SJCRH30 (cell line): ENCODE measurements at regions not wholly inside any gene's neighbourhood (a gene's known extent, or its start where the extent isn't known, plus 50 kb on each side); places are given as distances from the start of the nearest gene placed in this dataset.

Experiments
- DNase-seq, 2 experiments: peaks; one replicate each; pipeline ENCODE4 v3.0.0-alpha.2; 2015 to 2020
- H3K27ac ChIP-seq: fragments of 250-450 bp; sonication (Bioruptor Pico); 2 replicates; pipeline ENCODE4 v1.5.1; 2020; ENCODE audit warnings: mild to moderate bottlenecking, moderate library complexity
- H3K27me3 ChIP-seq: fragments of 250-450 bp; sonication (Bioruptor Pico); 2 replicates; pipeline ENCODE4 v1.5.1; 2020; ENCODE audit warnings: mild to moderate bottlenecking, moderate library complexity
- H3K36me3 ChIP-seq: fragments of 250-450 bp; sonication (Bioruptor Pico); 2 replicates; pipeline ENCODE4 v1.5.1; 2020; ENCODE audit warnings: mild to moderate bottlenecking, moderate library complexity
- H3K4me1 ChIP-seq: fragments of 250-450 bp; sonication (Bioruptor Pico); 2 replicates; pipeline ENCODE4 v1.5.1; 2020; ENCODE audit warnings: mild to moderate bottlenecking, moderate library complexity
- H3K4me3 ChIP-seq: fragments of 250-450 bp; sonication (Bioruptor Pico); 2 replicates; pipeline ENCODE4 v1.5.1; 2020; ENCODE audit warnings: mild to moderate bottlenecking, moderate library complexity
- H3K9me3 ChIP-seq: fragments of 250-450 bp; sonication (Bioruptor Pico); replicated peaks from 2 replicates; pipeline ENCODE4 v1.5.1; 2020; ENCODE audit warnings: mild to moderate bottlenecking, moderate library complexity

DNA sequence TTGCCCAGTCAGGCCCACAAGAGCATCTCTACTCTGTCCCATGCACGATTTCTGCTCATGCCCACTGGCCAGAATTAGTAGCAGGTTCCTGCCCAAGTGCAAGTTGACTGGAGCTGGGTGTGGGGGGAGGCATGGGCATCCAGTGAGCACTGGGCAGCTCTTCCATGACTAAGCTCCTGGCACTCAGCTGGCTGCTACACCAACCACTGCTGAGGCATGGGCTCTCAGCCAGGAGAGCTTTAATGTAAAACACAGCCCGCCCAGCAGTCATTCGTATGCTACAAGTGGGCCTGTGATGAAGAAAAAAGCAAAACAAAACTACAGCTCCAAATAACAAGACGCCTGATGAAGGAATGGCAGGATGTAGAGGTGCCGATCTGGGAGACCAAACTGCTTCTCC, 335.4 kb upstream of the PFKP start:
- Histone ChIP-seq H3K9me3 (no peaks in the 10 kb centered on the region), H3K4me1 (no peaks in the 10 kb centered on the region), H3K27me3 (no peaks in the 10 kb centered on the region), H3K36me3 (no peaks in the 10 kb centered on the region), H3K27ac (no peak overlapping the region), H3K4me3 (no peak overlapping the region)
- no peak for DNase-seq

DNA sequence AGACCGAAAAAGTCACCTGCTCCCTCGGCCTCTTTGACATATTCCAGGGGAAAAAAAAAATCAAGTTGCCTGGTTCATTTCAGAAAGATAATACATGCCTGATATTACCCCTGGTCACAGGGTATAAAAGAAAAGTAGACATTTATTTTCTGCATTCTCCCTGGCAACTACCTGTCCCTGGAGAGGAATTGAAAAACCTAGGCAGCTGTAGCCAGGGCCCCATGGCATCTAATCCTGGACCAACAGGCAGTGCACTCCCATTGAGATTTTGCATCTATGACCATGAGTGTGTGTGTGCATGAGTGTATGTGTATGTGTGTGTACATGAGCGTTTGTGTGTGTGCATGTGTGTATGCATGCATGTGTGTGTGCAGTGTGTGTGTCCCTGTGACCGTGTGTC, 338.2 kb upstream of the PFKP start:
- H3K4me1 ChIP-seq, result no peaks in the 10 kb centered on the region
- H3K27ac ChIP-seq, result no peak overlapping the region
- no peak for DNase-seq
- H3K27me3 ChIP-seq, result no peaks in the 10 kb centered on the region
- no peaks in the 10 kb centered on the region for H3K36me3 ChIP-seq
- H3K4me3 ChIP-seq, result no peak overlapping the region
- H3K9me3 ChIP-seq, result no peaks in the 10 kb centered on the region

DNA sequence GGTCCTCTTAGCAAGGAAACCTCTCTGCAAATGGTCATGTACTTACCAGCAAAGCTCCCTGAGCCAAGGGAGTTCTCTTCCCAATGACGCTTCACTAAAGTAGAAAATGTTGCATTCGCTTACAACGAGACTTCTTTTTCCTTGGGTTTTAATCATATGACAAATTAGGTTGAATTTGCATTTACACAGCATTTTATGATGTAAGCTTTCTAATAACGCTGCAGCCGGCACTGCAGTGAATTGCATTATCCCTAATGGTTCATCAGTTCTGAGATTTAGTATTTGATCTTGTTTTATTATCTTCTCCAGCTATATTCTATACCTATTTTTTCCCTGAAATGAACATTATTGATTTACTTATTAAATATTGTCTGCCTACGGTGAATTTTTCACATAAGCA, 339.3 kb upstream of the PFKP start:
- Histone ChIP-seq H3K4me1 (0 out of 2 replicates have a peak, but pooled peaks cover 3% of the 10 kb centered on the region), H3K9me3 (no peaks in the 10 kb centered on the region), H3K27ac (no peak overlapping the region), H3K36me3 (no peaks in the 10 kb centered on the region), H3K4me3 (no peak overlapping the region), H3K27me3 (no peaks in the 10 kb centered on the region)
- no peak for DNase-seq

DNA sequence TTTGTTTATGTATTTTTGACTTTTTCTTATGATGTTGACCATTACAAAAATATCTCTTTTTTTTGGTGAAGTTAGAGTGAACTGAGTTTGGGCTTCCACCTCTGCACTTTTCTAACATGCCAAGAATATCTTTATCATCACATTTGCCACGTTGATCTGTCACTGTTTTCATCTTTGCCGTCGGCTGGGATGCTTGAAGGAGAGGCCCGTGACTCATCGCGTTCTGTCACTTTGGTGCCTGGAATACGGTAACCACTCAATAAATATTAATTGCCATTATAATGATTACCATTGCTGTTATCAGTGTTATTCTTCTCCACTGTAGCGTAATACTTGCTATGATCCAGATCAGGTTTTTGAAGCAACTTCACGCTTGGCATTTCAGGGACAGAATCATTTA, 350.8 kb upstream of the PFKP start:
- Histone ChIP-seq H3K27ac (no peak overlapping the region), H3K4me1 (no peaks in the 10 kb centered on the region), H3K27me3 (no peaks in the 10 kb centered on the region), H3K4me3 (no peak overlapping the region), H3K9me3 (no peaks in the 10 kb centered on the region), H3K36me3 (no peaks in the 10 kb centered on the region)
- no peak for DNase-seq

DNA sequence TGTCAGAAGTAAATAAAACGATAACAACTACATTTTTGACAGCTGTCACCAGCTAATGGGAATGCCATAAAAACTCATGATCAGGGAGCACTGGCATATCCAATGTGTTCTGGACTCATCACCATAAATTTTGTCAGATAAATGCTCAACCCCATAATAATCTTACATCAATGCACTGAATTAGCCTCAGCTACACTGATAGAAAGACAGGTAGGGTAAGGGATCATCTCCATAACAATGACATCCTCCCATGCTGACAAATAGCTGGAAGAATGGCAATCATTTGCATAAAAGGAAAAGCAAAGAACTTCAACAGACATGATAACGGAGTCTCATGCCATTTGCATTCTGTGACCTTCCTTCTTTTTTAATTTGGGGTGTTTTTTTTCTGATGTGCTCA, 352.8 kb upstream of the PFKP start:
- Histone ChIP-seq H3K9me3 (no peaks in the 10 kb centered on the region), H3K4me3 (no peak overlapping the region), H3K36me3 (no peaks in the 10 kb centered on the region), H3K27ac (no peak overlapping the region), H3K27me3 (no peaks in the 10 kb centered on the region), H3K4me1 (no peaks in the 10 kb centered on the region)
- DNase-seq, result no peak

DNA sequence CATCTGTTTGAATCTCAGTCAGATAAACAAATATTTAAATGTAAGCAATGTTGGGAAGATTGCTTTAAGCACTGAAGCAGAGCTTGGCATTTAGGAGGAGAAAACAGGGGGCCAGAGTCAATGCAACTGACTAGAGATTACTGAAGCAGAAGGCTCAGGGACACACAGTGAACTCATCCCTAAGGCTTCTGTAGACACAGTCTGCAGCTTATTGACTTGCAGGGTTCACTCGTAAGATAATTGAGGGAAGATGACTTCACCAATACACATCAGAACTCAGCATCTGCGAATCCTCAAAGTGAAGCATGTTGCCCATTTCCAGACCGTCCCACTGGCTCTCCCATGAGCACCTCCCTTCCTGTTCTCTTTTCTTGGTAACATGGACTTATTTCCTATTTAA, 363.4 kb upstream of the PFKP start:
- DNase-seq, result no peak
- Histone ChIP-seq H3K9me3 (no peaks in the 10 kb centered on the region), H3K27ac (no peak overlapping the region), H3K4me1 (peaks cover 3% of the 10 kb centered on the region; the same call in 1 of the 2 replicates), H3K4me3 (no peak overlapping the region), H3K36me3 (no peaks in the 10 kb centered on the region), H3K27me3 (no peaks in the 10 kb centered on the region)

DNA sequence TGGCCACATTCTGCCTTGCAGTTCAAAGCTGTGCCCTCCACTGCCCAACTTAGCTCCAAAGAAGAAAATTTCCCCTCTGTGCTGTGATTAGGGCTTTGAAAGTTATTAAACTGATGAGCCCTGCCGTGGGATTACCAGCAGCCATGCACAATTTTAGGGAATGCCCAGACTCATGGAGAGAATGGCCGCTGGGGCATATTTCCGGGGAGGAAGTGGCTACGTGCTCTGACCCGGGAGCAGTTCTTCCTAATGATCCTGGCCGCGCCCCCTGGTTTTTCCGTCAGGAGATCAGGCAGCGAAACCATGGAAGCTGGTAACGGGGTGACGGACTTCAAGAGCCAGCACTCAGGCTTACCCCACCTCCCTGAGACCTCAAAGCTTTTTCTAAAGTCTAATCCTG, 365.5 kb upstream of the PFKP start:
- H3K4me1 ChIP-seq, result peaks cover 3% of the 10 kb centered on the region; the same call in 1 of the 2 replicates
- no peaks in the 10 kb centered on the region for H3K36me3 ChIP-seq
- H3K27me3 ChIP-seq, result no peaks in the 10 kb centered on the region

DNA sequence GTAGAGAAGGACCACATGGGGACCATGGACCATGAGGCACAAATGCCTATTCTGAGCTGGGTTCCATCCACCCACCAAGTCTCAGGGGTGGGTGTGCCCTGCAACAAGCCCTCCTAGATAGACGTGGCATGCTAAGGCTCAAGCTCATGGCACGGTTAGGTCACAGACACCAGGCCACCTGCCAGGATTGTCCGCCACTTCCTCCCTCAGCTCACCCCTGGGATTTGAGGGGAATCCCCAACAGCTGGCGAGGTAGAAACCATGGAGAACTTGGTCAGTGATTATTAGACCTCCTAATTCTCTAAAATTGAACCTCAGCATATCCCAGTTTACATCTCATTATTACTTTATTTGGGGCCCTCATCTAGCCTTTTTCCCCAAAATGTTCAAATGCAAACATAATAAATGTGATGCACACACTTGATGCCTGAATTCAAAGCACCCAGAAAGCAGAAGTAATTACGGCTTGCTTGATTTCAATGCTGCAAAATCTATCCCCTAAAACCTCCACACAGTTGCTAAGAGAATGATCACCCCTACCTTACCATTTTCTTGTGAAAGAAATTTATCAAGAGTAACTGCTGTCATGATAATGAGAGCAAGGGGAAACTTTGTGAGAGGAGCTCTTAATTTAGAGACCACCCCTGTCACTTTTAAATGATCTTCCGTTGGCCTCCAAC, 366.6 kb upstream of the PFKP start:
- Histone ChIP-seq H3K36me3 (no peaks in the 10 kb centered on the region), H3K4me1 (peaks cover 3% of the 10 kb centered on the region; the same call in 1 of the 2 replicates), H3K27ac (no peak overlapping the region), H3K27me3 (no peaks in the 10 kb centered on the region), H3K9me3 (no peaks in the 10 kb centered on the region), H3K4me3 (no peak overlapping the region)
- peak; percentile 28 to 49 for DNase-seq

More for the DNA sequence above, 365.5 kb upstream of the PFKP start:
- Histone ChIP-seq H3K9me3 (no peaks in the 10 kb centered on the region), H3K4me3 (no peak overlapping the region), H3K27ac (no peak overlapping the region)
- no peak for DNase-seq

DNA sequence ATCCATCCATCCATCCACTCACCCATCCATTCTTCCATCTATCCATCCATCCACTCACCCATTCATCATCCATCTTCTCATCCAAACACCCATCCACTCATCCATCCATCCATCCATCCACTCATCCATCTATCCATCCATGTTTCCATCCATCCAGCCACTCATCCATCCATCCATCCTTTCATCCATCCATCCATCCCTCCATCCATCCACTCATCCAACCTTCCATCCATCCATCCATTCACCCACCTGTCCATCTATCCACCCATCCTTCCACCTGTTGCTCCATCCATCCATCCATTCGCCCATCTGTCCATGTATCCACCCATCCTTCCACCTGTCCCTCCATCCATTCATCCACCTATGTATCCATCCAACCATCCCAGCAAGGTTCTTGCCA, 378.4 kb upstream of the PFKP start:
- DNase-seq, result no peak
- no peak overlapping the region for H3K4me3 ChIP-seq
- H3K9me3 ChIP-seq, result no peaks in the 10 kb centered on the region
- no peaks in the 10 kb centered on the region for H3K4me1 ChIP-seq
- H3K27me3 ChIP-seq, result no peaks in the 10 kb centered on the region
- H3K36me3 ChIP-seq, result no peaks in the 10 kb centered on the region
- H3K27ac ChIP-seq, result no peak overlapping the region

DNA sequence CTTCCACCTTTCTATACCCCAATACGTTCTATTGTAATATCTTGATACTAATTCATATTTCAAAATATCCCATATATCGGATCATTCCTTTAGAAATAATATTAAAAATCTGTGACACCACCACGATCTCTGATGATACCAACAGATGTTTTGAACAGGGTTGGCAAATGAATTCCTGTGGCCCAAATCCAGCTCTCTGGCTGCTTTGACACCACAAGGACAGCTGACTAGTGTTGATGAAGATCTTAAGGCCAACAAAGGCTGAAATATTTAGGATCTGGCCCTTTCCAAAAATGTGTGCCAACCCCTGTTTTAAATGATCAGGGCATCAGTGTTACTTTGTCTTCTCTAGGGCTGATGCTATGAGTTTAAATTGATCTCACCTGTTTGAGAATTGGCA, 380.7 kb upstream of the PFKP start:
- H3K27me3 ChIP-seq, result no peaks in the 10 kb centered on the region
- no peaks in the 10 kb centered on the region for H3K4me1 ChIP-seq
- H3K9me3 ChIP-seq, result no peaks in the 10 kb centered on the region
- DNase-seq, result peak in 1 of 2 experiments; percentile 13
- H3K27ac ChIP-seq, result no peak overlapping the region
- no peak overlapping the region for H3K4me3 ChIP-seq
- no peaks in the 10 kb centered on the region for H3K36me3 ChIP-seq

DNA sequence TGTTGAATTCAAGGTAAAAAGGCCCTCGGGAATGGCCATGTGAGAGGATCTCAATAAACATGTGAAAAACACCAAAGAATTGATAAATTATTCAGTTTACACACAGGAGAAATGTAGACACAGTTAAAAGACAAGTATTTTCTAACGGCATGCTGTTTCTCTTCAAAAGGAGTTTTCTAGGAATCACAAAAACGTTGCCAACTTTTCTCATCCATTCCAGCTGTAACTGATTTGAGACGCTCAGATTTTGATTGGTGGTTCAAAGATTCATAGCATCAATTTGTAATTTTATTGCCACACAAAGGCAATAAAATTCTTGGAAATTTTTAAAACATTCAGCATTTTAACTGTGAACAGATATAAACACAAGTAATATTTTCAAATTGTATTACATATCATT, 384.9 kb upstream of the PFKP start:
- H3K4me1 ChIP-seq, result no peaks in the 10 kb centered on the region
- no peak overlapping the region for H3K27ac ChIP-seq
- no peaks in the 10 kb centered on the region for H3K9me3 ChIP-seq
- no peak overlapping the region for H3K4me3 ChIP-seq
- H3K36me3 ChIP-seq, result no peaks in the 10 kb centered on the region
- H3K27me3 ChIP-seq, result no peaks in the 10 kb centered on the region
- no peak for DNase-seq

DNA sequence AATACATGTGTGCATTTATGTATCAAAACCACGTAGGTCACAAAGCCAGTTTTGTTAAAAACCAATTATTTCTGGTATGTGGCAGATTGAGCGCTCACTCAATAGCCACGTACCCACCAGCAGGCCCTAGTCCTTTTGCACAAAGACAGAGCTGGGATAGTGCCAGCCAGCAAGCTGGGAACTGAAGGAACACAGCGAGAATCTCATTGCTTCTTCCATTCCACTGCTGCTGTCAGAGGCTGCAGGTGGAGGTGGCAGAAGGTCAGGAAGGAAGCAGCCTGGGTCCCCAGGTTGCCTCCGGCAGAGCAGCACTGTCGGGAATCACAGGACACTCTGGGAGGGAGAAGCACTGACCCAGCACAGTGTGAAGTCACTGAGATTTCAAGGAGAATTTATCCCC, 385.5 kb upstream of the PFKP start:
- Histone ChIP-seq H3K9me3 (no peaks in the 10 kb centered on the region), H3K4me3 (no peak overlapping the region), H3K27ac (no peak overlapping the region), H3K4me1 (no peaks in the 10 kb centered on the region), H3K27me3 (no peaks in the 10 kb centered on the region), H3K36me3 (no peaks in the 10 kb centered on the region)
- DNase-seq, result no peak

DNA sequence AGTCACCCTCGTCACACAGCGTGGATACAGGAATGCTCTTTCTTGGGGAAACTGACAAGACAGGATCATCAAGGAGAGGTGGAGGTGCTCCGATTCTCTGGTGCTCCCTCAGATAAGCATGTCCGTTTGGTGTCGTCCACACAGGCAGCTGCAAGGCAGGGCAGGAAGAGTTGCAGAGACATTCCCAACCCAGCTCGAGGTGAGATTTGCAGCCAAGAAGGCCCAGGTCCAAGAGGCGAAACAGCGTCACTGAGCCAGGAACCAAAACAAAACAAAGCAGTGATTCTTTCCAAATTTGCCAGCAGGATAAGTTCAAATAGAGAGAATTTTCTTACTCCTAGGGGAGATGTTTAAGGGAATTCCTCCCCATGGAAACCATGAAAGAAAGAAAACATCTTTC, 386.5 kb upstream of the PFKP start:
- H3K4me1 ChIP-seq, result no peaks in the 10 kb centered on the region
- H3K4me3 ChIP-seq, result no peak overlapping the region
- H3K27me3 ChIP-seq, result no peaks in the 10 kb centered on the region
- no peaks in the 10 kb centered on the region for H3K36me3 ChIP-seq
- no peak overlapping the region for H3K27ac ChIP-seq
- DNase-seq, result no peak
- H3K9me3 ChIP-seq, result no peaks in the 10 kb centered on the region

DNA sequence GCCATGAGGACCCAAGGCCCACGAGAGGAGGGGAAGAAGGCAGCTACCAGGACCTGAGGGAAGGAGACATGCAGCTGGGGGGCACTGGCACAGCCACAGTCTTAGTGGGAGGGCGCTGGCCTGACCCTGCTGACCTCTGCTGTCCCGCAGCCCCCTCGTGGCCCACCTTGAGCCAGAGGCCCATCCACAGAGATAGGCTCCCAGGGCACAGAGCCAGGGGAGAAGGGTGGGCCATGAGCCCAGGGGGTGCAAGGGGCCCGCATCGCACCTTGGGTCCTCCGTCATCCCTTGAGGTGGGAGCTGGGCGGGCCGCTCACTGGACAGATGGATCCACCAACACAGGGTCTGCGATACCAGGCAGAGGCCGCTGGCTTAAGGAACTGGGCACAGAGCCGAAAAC, 387.7 kb upstream of the PFKP start:
- no peaks in the 10 kb centered on the region for H3K4me1 ChIP-seq
- no peak overlapping the region for H3K4me3 ChIP-seq
- H3K27me3 ChIP-seq, result no peaks in the 10 kb centered on the region
- no peaks in the 10 kb centered on the region for H3K36me3 ChIP-seq
- no peaks in the 10 kb centered on the region for H3K9me3 ChIP-seq
- DNase-seq, result no peak
- no peak overlapping the region for H3K27ac ChIP-seq

DNA sequence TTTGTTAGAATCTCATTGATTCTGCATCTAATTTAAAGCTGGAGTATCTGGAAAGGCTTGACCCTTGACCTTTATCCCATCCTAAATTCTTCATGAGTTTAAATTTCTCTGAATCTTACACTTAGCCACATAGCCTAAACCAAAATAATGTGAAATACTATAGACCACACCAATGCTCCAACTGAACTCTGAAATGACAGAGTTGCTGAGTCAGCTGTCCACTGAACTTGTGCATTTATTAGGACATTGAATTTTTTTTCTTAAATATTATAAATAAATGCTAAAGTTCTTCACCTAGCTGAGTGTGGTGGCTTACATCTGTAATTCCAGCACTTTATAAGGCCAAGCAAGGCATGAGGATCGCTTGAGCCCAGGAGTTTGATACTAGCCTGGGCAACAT, 390.9 kb upstream of the PFKP start:
- no peaks in the 10 kb centered on the region for H3K4me1 ChIP-seq
- H3K27me3 ChIP-seq, result no peaks in the 10 kb centered on the region
- H3K9me3 ChIP-seq, result no peaks in the 10 kb centered on the region
- no peak overlapping the region for H3K27ac ChIP-seq
- no peaks in the 10 kb centered on the region for H3K36me3 ChIP-seq
- no peak for DNase-seq
- no peak overlapping the region for H3K4me3 ChIP-seq

DNA sequence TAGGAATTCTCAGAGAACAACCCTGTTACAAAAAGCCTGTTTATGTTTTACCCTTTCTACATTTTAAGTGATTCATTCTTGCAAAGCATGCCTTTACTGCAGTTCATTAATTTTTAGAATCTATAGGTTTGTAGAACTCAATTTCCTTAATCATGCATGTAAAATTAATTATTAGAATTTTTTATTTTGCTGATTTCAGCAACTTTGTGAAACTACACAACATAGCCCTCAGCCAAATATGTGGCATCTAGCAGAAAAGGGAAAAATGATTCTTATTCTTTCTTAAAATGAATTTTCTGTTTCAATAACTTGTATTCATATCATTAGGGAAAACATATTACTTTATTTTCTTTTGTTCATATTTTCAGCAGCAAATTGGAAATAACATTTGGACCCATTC, 392.9 kb upstream of the PFKP start:
- Histone ChIP-seq H3K9me3 (no peaks in the 10 kb centered on the region), H3K36me3 (no peaks in the 10 kb centered on the region), H3K27ac (no peak overlapping the region), H3K4me3 (no peak overlapping the region), H3K27me3 (no peaks in the 10 kb centered on the region), H3K4me1 (no peaks in the 10 kb centered on the region)
- DNase-seq, result no peak
